ENCODE measurements at regions not wholly inside any gene's neighbourhood (a gene's known extent, or its start where the extent isn't known, plus 50 kb on each side); places are given as distances from the start of the nearest gene placed in this dataset.

- no peak for TF ChIP-seq CTCF (IDR thresholded peaks at IDR 0.05; ENCODE audit: low read depth, low read length, poor library complexity, severe bottlenecking)
- TF ChIP-seq EZH2phosphoT487 (IDR thresholded peaks at IDR 0.05; ENCODE audit: borderline replicate concordance, low read length), result no peak
Observed at GRCh38 chr15:36230776-36231175, 348.6 kb upstream of the CDIN1 start.
